SH-SY5Y (cell line): ENCODE measurements at regions not wholly inside any gene's neighbourhood (a gene's known extent, or its start where the extent isn't known, plus 50 kb on each side); places are given as distances from the start of the nearest gene placed in this dataset.

ENCODE experiments used
- GATA2 ChIP-seq: IDR thresholded peaks from 2 replicates; pipeline ENCODE4 v1.6.1; 2011; ENCODE audit warnings: mild to moderate bottlenecking, low read depth, low read length
- GATA3 ChIP-seq: IDR thresholded peaks from 2 replicates; pipeline ENCODE4 v1.6.1; 2011; ENCODE audit warnings: low read depth, mild to moderate bottlenecking, low read length, moderate library complexity

GRCh38 chr9:23635276-23635675 is 190.8 kb downstream of the ELAVL2 start:
- TF ChIP-seq GATA3 (no peak), GATA2 (no peak)
